Activated CD4-positive, alpha-beta T cell treated with anti-CD3 and anti-CD28 coated beads, Interleukin-2, amount 10 ng/mL, durations not matched to agents 24 days and 14 days (primary cell): ENCODE measurements at regions not wholly inside any gene's neighbourhood (a gene's known extent, or its start where the extent isn't known, plus 50 kb on each side); places are given as distances from the start of the nearest gene placed in this dataset.

Experiments used
- DNase-seq: peaks from one replicate; pipeline ENCODE4 v3.0.0; 2022
- H3K27ac Mint-ChIP-seq: one replicate; pipeline ENCODE4 v1.8.0; 2022; ENCODE audit warnings: mild to moderate bottlenecking, mixed read lengths
- H3K27me3 Mint-ChIP-seq: one replicate; pipeline ENCODE4 v1.8.0; 2022; ENCODE audit warnings: mixed read lengths
- H3K36me3 Mint-ChIP-seq: one replicate; pipeline ENCODE4 v1.8.0; 2022; ENCODE audit warnings: low read depth, mild to moderate bottlenecking, mixed read lengths
- H3K4me1 Mint-ChIP-seq: one replicate; pipeline ENCODE4 v1.8.0; 2021; ENCODE audit warnings: mixed read lengths
- H3K4me3 Mint-ChIP-seq: one replicate; pipeline ENCODE4 v1.8.0; 2022; ENCODE audit warnings: mild to moderate bottlenecking, moderate library complexity, mixed read lengths
- H3K9me3 Mint-ChIP-seq: one replicate; pipeline ENCODE4 v1.8.0; 2021; ENCODE audit warnings: mixed read lengths
- intact Hi-C: fragments of 100-400 bp; cut with micrococcal nuclease; formaldehyde crosslinking; loops from one replicate; pipeline ENCODE4 v1.15.1; 2023

- no peaks in the 10 kb centered on the region for H3K4me1 Mint-ChIP-seq
- DNase-seq = no peak
- no peaks in the 10 kb centered on the region for H3K36me3 Mint-ChIP-seq
- no peak overlapping the region for H3K27ac Mint-ChIP-seq
- H3K9me3 Mint-ChIP-seq = no peaks in the 10 kb centered on the region
- peaks cover 2% of the 10 kb centered on the region for H3K27me3 Mint-ChIP-seq
- no peak overlapping the region for H3K4me3 Mint-ChIP-seq
- intact Hi-C loops = no loop called here
Measured at GRCh38 chr6:141264101-141264500, 868.6 kb upstream of the GJE1 start.

- DNase-seq = no peak
- H3K36me3 Mint-ChIP-seq = no peaks in the 10 kb centered on the region
- H3K4me3 Mint-ChIP-seq = no peak overlapping the region
- peaks cover 2% of the 10 kb centered on the region for H3K27me3 Mint-ChIP-seq
- no peaks in the 10 kb centered on the region for H3K9me3 Mint-ChIP-seq
- intact Hi-C loops = no loop called here
- H3K27ac Mint-ChIP-seq = no peak overlapping the region
- H3K4me1 Mint-ChIP-seq = no peaks in the 10 kb centered on the region
Measured at GRCh38 chr6:141261672-141262060, 871.1 kb upstream of the GJE1 start.

GRCh38 chr6:141261016-141261671 lies 871.6 kb upstream of the GJE1 start:
- no peak for DNase-seq
- intact Hi-C loops = no loop called here
- no peaks in the 10 kb centered on the region for H3K4me1 Mint-ChIP-seq
- no peak overlapping the region for H3K4me3 Mint-ChIP-seq
- no peaks in the 10 kb centered on the region for H3K36me3 Mint-ChIP-seq
- H3K9me3 Mint-ChIP-seq = no peaks in the 10 kb centered on the region
- no peak overlapping the region for H3K27ac Mint-ChIP-seq
- peaks cover 2% of the 10 kb centered on the region for H3K27me3 Mint-ChIP-seq

- no peak overlapping the region for H3K4me3 Mint-ChIP-seq
- peaks cover 2% of the 10 kb centered on the region for H3K27me3 Mint-ChIP-seq
- no peaks in the 10 kb centered on the region for H3K9me3 Mint-ChIP-seq
- intact Hi-C loops = no loop called here
- DNase-seq = no peak
- no peaks in the 10 kb centered on the region for H3K4me1 Mint-ChIP-seq
- no peaks in the 10 kb centered on the region for H3K36me3 Mint-ChIP-seq
- no peak overlapping the region for H3K27ac Mint-ChIP-seq
Measured at GRCh38 chr6:141260627-141261015, 872.1 kb upstream of the GJE1 start.

- H3K27me3 Mint-ChIP-seq = peaks cover 2% of the 10 kb centered on the region
- no peak for DNase-seq
- H3K27ac Mint-ChIP-seq = no peak overlapping the region
- no peaks in the 10 kb centered on the region for H3K36me3 Mint-ChIP-seq
- no peak overlapping the region for H3K4me3 Mint-ChIP-seq
- intact Hi-C loops = no loop called here
- H3K9me3 Mint-ChIP-seq = no peaks in the 10 kb centered on the region
- no peaks in the 10 kb centered on the region for H3K4me1 Mint-ChIP-seq
Measured at GRCh38 chr6:141259807-141260206, 872.9 kb upstream of the GJE1 start.

GRCh38 chr6:141259091-141259490 lies 873.6 kb upstream of the GJE1 start:
- Mint-ChIP-seq H3K27me3 (peaks cover 2% of the 10 kb centered on the region), H3K36me3 (no peaks in the 10 kb centered on the region), H3K9me3 (no peaks in the 10 kb centered on the region), H3K4me3 (no peak overlapping the region), H3K4me1 (no peaks in the 10 kb centered on the region), H3K27ac (no peak overlapping the region)
- no peak for DNase-seq
- intact Hi-C loops = no loop called here

GRCh38 chr6:141258516-141258915 lies 874.2 kb upstream of the GJE1 start:
- no peaks in the 10 kb centered on the region for H3K36me3 Mint-ChIP-seq
- H3K4me3 Mint-ChIP-seq = no peak overlapping the region
- H3K4me1 Mint-ChIP-seq = no peaks in the 10 kb centered on the region
- no peak for DNase-seq
- no peak overlapping the region for H3K27ac Mint-ChIP-seq
- no peaks in the 10 kb centered on the region for H3K9me3 Mint-ChIP-seq
- intact Hi-C loops = no loop called here
- H3K27me3 Mint-ChIP-seq = peaks cover 2% of the 10 kb centered on the region

- Mint-ChIP-seq H3K4me3 (no peak overlapping the region), H3K4me1 (no peaks in the 10 kb centered on the region), H3K27ac (no peak overlapping the region), H3K27me3 (no peaks in the 10 kb centered on the region), H3K9me3 (no peaks in the 10 kb centered on the region), H3K36me3 (no peaks in the 10 kb centered on the region)
- DNase-seq = no peak
- intact Hi-C loops = no loop called here
Measured at GRCh38 chr6:141254336-141254735, 878.4 kb upstream of the GJE1 start.

- Mint-ChIP-seq H3K36me3 (no peaks in the 10 kb centered on the region), H3K27me3 (no peaks in the 10 kb centered on the region), H3K4me1 (no peaks in the 10 kb centered on the region), H3K4me3 (no peak overlapping the region), H3K27ac (no peak overlapping the region), H3K9me3 (no peaks in the 10 kb centered on the region)
- intact Hi-C loops = no loop called here
- no peak for DNase-seq
Measured at GRCh38 chr6:141252828-141253608, 879.7 kb upstream of the GJE1 start.

- no peaks in the 10 kb centered on the region for H3K9me3 Mint-ChIP-seq
- no peak for DNase-seq
- H3K36me3 Mint-ChIP-seq = no peaks in the 10 kb centered on the region
- no peaks in the 10 kb centered on the region for H3K27me3 Mint-ChIP-seq
- no peaks in the 10 kb centered on the region for H3K4me1 Mint-ChIP-seq
- intact Hi-C loops = no loop called here
- no peak overlapping the region for H3K27ac Mint-ChIP-seq
- no peak overlapping the region for H3K4me3 Mint-ChIP-seq
Measured at GRCh38 chr6:141251286-141251685, 881.4 kb upstream of the GJE1 start.

- intact Hi-C loops = no loop called here
- H3K36me3 Mint-ChIP-seq = no peaks in the 10 kb centered on the region
- DNase-seq = no peak
- no peaks in the 10 kb centered on the region for H3K27me3 Mint-ChIP-seq
- no peaks in the 10 kb centered on the region for H3K4me1 Mint-ChIP-seq
- H3K27ac Mint-ChIP-seq = no peak overlapping the region
- no peaks in the 10 kb centered on the region for H3K9me3 Mint-ChIP-seq
- H3K4me3 Mint-ChIP-seq = no peak overlapping the region
Measured at GRCh38 chr6:141248021-141248799, 884.5 kb upstream of the GJE1 start.

GRCh38 chr6:141244366-141244765 lies 888.4 kb upstream of the GJE1 start:
- Mint-ChIP-seq H3K27ac (no peak overlapping the region), H3K4me1 (no peaks in the 10 kb centered on the region), H3K36me3 (no peaks in the 10 kb centered on the region), H3K4me3 (no peak overlapping the region), H3K27me3 (no peaks in the 10 kb centered on the region), H3K9me3 (no peaks in the 10 kb centered on the region)
- intact Hi-C loops = no loop called here
- DNase-seq = no peak

GRCh38 chr6:141242957-141243356 lies 889.8 kb upstream of the GJE1 start:
- intact Hi-C loops = no loop called here
- no peak overlapping the region for H3K4me3 Mint-ChIP-seq
- H3K27ac Mint-ChIP-seq = no peak overlapping the region
- no peak for DNase-seq
- H3K9me3 Mint-ChIP-seq = no peaks in the 10 kb centered on the region
- H3K27me3 Mint-ChIP-seq = no peaks in the 10 kb centered on the region
- no peaks in the 10 kb centered on the region for H3K36me3 Mint-ChIP-seq
- no peaks in the 10 kb centered on the region for H3K4me1 Mint-ChIP-seq

GRCh38 chr6:141229296-141229695 lies 903.4 kb upstream of the GJE1 start:
- Mint-ChIP-seq H3K4me1 (no peaks in the 10 kb centered on the region), H3K27ac (no peak overlapping the region), H3K4me3 (no peak overlapping the region), H3K27me3 (no peaks in the 10 kb centered on the region), H3K36me3 (no peaks in the 10 kb centered on the region), H3K9me3 (peaks cover 3% of the 10 kb centered on the region)
- no peak for DNase-seq
- intact Hi-C loops = no loop called here
